ENCODE measurements at regions not wholly inside any gene's neighbourhood (a gene's known extent, or its start where the extent isn't known, plus 50 kb on each side); places are given as distances from the start of the nearest gene placed in this dataset.

DNA sequence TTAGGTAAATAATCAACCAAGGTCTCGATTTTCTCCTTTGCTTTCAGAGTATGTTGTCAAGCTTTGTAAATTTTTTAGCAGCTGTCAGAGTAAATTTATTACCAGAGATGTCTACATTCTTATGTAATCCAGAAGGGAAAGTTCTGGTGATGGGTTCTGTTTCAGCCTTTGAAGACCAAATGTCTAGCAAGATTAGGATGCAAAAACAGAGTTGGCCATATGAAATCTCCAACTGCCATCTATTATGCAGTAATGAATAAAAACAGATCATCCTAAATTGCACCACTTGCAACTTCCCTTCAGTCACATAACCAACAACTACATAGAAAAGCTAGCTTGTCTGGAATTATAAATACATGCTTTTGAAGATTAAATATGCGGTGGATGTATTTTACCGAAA lies 826.8 kb upstream of the KIF2B start:
- ChIA-PET CTCF (ENCODE audit: low intra/inter-chr PET ratio, low total read pairs) (no interaction called here), POLR2A (no interaction called here)
- TF ChIP-seq AHDC1 (CRISPR knock-in tag; IDR thresholded peaks at IDR 0.05; ENCODE audit: borderline replicate concordance) (no peak), KLF13 (CRISPR knock-in tag; IDR thresholded peaks at IDR 0.05) (no peak), CCDC6 (CRISPR knock-in tag; IDR thresholded peaks at IDR 0.05) (no peak), NFAT5 (CRISPR knock-in tag; IDR thresholded peaks at IDR 0.05) (no peak), KDM2A (CRISPR knock-in tag; IDR thresholded peaks at IDR 0.05; ENCODE audit: borderline replicate concordance, low read depth) (no peak), ATF3 (CRISPR knock-in tag; IDR thresholded peaks at IDR 0.05) (no peak), NRL (CRISPR knock-in tag; IDR thresholded peaks at IDR 0.05; ENCODE audit: borderline replicate concordance) (no peak), TP53 (CRISPR knock-in tag; conservative IDR thresholded peaks at IDR 0.05) (no peak), ZNF446 (CRISPR knock-in tag; IDR thresholded peaks at IDR 0.05) (no peak)
- no peaks in the 10 kb centered on the region for H3K27me3 ChIP-seq (ENCODE audit: control insufficient read depth in 1 of 2, insufficient read depth in 2 of 2, low read length in 2 of 2)
- no TSS peak for BruUV-seq (replicated peaks)
- no peak overlapping the region for H2AFZ ChIP-seq (ENCODE audit: low read length)
- FAIRE-seq (no peak), ATAC-seq (no peak), DNase-seq (ENCODE audit: low spot score) (no peak)
- no peak overlapping the region for H3K27ac ChIP-seq (ENCODE audit: extremely low read length, insufficient read depth, low read length)
- H4K20me1 ChIP-seq (ENCODE audit: insufficient read depth, low read length) = no peaks in the 10 kb centered on the region
- peaks cover 87% of the 10 kb centered on the region for H3K9me3 ChIP-seq (ENCODE audit: low read length)
- no peak overlapping the region for H3K4me3 ChIP-seq (replicated peaks in 1 of 3; ENCODE audit: insufficient read depth in 1 of 3, low read depth in 2 of 3, low read length in 3 of 3)
- H3K79me2 ChIP-seq (ENCODE audit: insufficient read depth, low read length) = no peaks in the 10 kb centered on the region
- in situ Hi-C loops (cut with HindIII; ENCODE audit: extremely low pct_ligation_motif_present, low pct_unique_long_range_greater_than_20kb) = no loop called here
- 1% methylated on average over 3 of the region's 3 CpGs for whole genome bisulfite sequencing (ENCODE audit: low lambda C conversion rate)
- no peak overlapping the region for H3K4me2 ChIP-seq (ENCODE audit: low read depth, low read length)
- intact Hi-C loops (cut with micrococcal nuclease; ENCODE audit: unreplicated experiment) = no loop called here
- no peak overlapping the region for H3K9ac ChIP-seq (ENCODE audit: insufficient read depth, low read depth, low read length)
- no peaks in the 10 kb centered on the region for H3K36me3 ChIP-seq (replicated peaks in 1 of 2; ENCODE audit: control insufficient read depth in 1 of 2, insufficient read depth in 2 of 2, low read length in 2 of 2)
- no peaks in the 10 kb centered on the region for H3K4me1 ChIP-seq (ENCODE audit: insufficient read depth, low read length)

Data from HepG2 (cell line).